Testis (tissue), 2 donors: ENCODE measurements at regions not wholly inside any gene's neighbourhood (a gene's known extent, or its start where the extent isn't known, plus 50 kb on each side); places are given as distances from the start of the nearest gene placed in this dataset.

Source experiments
- DNase-seq: peaks from one replicate; pipeline ENCODE4 v3.0.0-alpha.2; 2019
- H3K27ac ChIP-seq, 2 donors: fragments of 200-600 bp; sonication (generic); one replicate each; pipeline ENCODE4 v1.5.1; 2019
- H3K27me3 ChIP-seq: fragments of 200-600 bp; sonication (generic); one replicate; pipeline ENCODE4 v1.5.1; 2019
- H3K36me3 ChIP-seq: fragments of 200-600 bp; sonication (generic); one replicate; pipeline ENCODE4 v1.5.1; 2017; ENCODE audit warnings: low read depth; ENCODE audit errors: missing control alignments
- H3K4me1 ChIP-seq: fragments of 200-600 bp; sonication (generic); one replicate; pipeline ENCODE4 v1.5.1; 2019
- H3K4me3 ChIP-seq, 2 donors: fragments of 200-600 bp; sonication (generic); one replicate each; pipeline ENCODE4 v1.5.1; 2017 to 2019
- H3K9me3 ChIP-seq: fragments of 200-600 bp; sonication (generic); one replicate; pipeline ENCODE4 v1.5.1; 2017
- POLR2A ChIP-seq: fragments of 450-650 bp; IDR thresholded peaks from one replicate; pipeline ENCODE4 v1.6.1; 2017; ENCODE audit warnings: antibody characterized with exemption, mild to moderate bottlenecking, moderate library complexity
- WGBS, 2 donors: methylation state at CpG; one replicate each; pipeline ENCODE4 v1.1.5; 2018; 5-methylcytosine and 5-hydroxymethylcytosine counted together
- intact Hi-C: fragments of 100-400 bp; cut with DNase I; formaldehyde crosslinking; loops from one replicate; pipeline ENCODE4 v1.15.1; 2023; ENCODE audit warnings: low total_unique reads
- TF ChIP-seq, protein P1 (sequence below), 3 experiments: fragments of 450-650 bp in 2 of 3; fragments of 200-600 bp in 1 of 3; sonication (generic) in 1 of 3; IDR thresholded peaks; one replicate each; pipeline ENCODE4 v1.5.1; 2016 to 2019; ENCODE audit warnings: antibody characterized with exemption in 3 of 3, mild to moderate bottlenecking in 2 of 3, moderate library complexity in 1 of 3

DNA sequence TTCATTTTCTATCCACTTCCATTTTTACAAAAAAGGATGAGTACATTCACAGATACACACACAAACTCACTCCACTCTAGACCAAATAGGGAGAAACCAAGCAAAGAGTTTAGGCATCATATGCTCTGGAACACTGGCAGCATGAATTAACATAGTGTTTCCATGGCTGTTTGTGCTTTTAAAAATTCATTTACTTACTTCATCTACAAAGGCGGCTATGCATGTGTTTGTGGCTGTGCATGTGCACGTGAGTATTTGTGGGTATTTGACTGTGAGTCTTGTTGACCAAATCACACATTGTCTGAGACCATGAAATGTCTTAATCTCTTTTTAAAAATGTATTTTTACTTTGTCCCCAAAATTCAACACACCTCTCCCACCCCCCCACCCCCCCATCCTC, 203.0 kb upstream of the SESN3 start:
- no peak for DNase-seq
- H3K36me3 ChIP-seq, result no peaks in the 10 kb centered on the region
- no peaks in the 10 kb centered on the region for H3K27me3 ChIP-seq
- intact Hi-C loops, result no loop called here
- no peak overlapping the region for H3K27ac ChIP-seq
- WGBS, 2 donors, result 97 to 98% methylated on average over 2 of the region's 2 CpGs
- H3K4me3 ChIP-seq, result no peak overlapping the region
- H3K4me1 ChIP-seq, result peaks cover 12% of the 10 kb centered on the region
- TF ChIP-seq POLR2A, result no peak
- TF ChIP-seq, protein P1, sequence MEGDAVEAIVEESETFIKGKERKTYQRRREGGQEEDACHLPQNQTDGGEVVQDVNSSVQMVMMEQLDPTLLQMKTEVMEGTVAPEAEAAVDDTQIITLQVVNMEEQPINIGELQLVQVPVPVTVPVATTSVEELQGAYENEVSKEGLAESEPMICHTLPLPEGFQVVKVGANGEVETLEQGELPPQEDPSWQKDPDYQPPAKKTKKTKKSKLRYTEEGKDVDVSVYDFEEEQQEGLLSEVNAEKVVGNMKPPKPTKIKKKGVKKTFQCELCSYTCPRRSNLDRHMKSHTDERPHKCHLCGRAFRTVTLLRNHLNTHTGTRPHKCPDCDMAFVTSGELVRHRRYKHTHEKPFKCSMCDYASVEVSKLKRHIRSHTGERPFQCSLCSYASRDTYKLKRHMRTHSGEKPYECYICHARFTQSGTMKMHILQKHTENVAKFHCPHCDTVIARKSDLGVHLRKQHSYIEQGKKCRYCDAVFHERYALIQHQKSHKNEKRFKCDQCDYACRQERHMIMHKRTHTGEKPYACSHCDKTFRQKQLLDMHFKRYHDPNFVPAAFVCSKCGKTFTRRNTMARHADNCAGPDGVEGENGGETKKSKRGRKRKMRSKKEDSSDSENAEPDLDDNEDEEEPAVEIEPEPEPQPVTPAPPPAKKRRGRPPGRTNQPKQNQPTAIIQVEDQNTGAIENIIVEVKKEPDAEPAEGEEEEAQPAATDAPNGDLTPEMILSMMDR (IDR thresholded peaks at IDR 0.05), result no peak
- no peaks in the 10 kb centered on the region for H3K9me3 ChIP-seq

DNA sequence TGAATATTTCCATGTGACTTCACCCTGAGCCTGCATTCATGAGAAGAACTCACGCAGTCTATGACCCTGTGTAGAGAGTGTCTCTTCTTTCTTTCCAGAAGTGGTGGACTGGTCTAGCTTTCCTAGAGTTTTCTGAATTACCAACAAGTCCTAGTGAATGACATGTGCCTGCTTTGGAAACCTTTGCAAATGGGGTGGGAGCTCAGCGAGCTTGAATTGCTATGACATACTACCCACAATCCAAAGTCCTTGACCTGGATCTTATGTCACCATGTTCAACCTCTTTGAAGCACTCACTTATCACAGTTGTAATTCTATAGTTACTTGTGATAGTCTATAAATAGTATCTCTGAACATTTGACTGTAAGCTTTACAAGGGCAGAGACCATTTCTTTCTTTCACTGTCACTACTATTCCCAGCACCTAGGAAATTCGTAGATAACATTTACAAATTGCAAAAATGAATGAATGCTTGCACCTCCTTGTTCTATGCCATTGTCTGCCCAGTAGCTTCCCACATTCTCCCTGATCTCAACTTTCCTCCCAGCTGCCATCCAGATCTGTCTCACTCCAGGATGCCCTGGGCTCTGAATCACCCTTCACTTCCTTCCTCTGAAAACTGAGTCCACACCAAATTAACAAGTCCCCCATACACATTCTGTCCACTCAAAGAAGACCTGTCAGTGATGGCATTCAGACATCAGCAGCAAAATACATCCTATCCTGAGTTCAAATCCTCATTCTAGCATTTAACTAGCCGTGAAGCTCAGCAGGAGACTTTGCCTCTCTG, 201.9 kb upstream of the SESN3 start:
- Histone ChIP-seq H3K4me3 (no peak overlapping the region), H3K36me3 (no peaks in the 10 kb centered on the region), H3K9me3 (no peaks in the 10 kb centered on the region), H3K27ac (peak overlapping the region in 1 of 2 donors; percentile 35), H3K27me3 (no peaks in the 10 kb centered on the region), H3K4me1 (peaks cover 12% of the 10 kb centered on the region)
- WGBS, 2 donors, result 73 to 78% methylated on average over 4 of the region's 4 CpGs
- no peak for DNase-seq
- no peak for TF ChIP-seq POLR2A
- TF ChIP-seq, protein P1 (IDR thresholded peaks at IDR 0.05), result no peak
- intact Hi-C loops, result no loop called here

DNA sequence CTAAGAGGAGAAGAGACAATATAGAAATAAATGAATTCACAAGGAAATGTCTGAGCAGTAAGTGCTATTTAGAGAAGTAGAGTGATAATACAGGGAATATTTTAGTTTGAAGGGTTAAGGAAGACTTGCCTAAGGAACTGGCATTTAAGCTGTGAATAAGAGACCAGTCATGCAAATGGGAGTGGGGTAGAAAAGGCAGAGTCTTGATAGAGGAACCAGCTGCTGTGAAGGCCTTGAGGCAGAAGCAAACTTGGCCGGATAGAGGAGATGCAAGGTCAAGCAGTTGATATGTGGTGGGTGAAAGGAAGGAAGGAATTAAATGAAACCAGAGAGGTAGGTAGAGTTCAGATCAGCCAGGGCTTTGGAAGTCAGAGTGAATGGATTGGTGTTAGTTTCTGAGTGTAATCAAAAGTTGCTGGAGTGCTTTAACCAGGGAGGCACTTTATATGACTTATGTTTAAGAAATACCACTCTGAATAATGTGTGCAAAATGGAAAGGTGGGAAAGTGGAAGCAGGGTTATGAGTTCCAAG, 198.4 kb upstream of the SESN3 start:
- Histone ChIP-seq H3K27me3 (no peaks in the 10 kb centered on the region), H3K4me3 (no peak overlapping the region), H3K9me3 (no peaks in the 10 kb centered on the region), H3K4me1 (peaks cover 12% of the 10 kb centered on the region), H3K27ac (no peak overlapping the region), H3K36me3 (no peaks in the 10 kb centered on the region)
- no peak for DNase-seq
- intact Hi-C loops, result no loop called here
- no peak for TF ChIP-seq POLR2A
- TF ChIP-seq, protein P1 (IDR thresholded peaks at IDR 0.05), result no peak
- WGBS, 2 donors, result 46 to 56% methylated on average over 1 of the region's 1 CpG

DNA sequence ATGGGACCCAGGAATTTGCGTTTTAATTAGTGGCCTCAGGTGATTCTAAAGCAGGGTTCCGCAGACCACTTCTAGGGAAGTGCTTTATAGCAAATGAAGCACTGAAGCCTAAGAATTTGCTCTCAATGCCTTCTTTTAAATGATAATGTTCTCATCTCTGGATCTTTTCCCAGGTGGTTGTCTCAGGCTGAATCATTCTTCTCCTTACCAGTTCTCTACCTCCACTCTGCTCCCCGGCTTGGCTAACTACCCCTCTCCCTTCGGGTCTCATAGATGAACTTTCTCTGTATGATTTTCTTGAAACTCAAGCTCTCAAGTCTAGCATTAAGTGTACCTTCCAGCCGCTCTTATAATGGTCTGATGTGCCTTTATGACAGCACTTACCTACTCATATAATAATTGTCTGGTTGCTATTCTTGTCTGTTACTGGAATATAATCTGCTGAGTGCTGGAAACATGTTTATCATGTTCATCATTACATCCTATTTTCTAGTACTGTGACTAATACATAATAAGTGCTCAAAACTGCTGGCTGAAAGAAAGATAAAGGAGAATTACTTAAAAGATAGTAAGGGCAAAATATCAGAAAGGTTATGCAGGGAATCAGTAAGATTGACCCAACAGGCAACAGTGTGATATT, 195.9 kb upstream of the SESN3 start:
- Histone ChIP-seq H3K4me1 (peaks cover 5% of the 10 kb centered on the region), H3K9me3 (no peaks in the 10 kb centered on the region), H3K27me3 (no peaks in the 10 kb centered on the region), H3K4me3 (no peak overlapping the region), H3K36me3 (no peaks in the 10 kb centered on the region), H3K27ac (no peak overlapping the region)
- WGBS, 2 donors, result 87 to 91% methylated on average over 5 of the region's 5 CpGs
- no peak for DNase-seq
- intact Hi-C loops, result no loop called here
- TF ChIP-seq POLR2A, result no peak
- TF ChIP-seq, protein P1 (IDR thresholded peaks at IDR 0.05), result no peak
